ENCODE measurements at regions not wholly inside any gene's neighbourhood (a gene's known extent, or its start where the extent isn't known, plus 50 kb on each side); places are given as distances from the start of the nearest gene placed in this dataset.

GRCh38 chr12:60672949-60673348, 1077.1 kb downstream of the SLC16A7 start:
- FAIRE-seq (no peak), DNase-seq (ENCODE audit: insufficient read length, low spot score) (no peak)
- TF ChIP-seq POLR2A (IDR thresholded peaks at IDR 0.05; ENCODE audit: low read depth, low read length) (no peak), POU2F2 (IDR thresholded peaks at IDR 0.05; ENCODE audit: low read depth, low read length) (no peak), SPI1 (IDR thresholded peaks at IDR 0.05; ENCODE audit: low read depth, low read length) (no peak), PAX5 (IDR thresholded peaks at IDR 0.05; ENCODE audit: insufficient read depth, low read length, severe bottlenecking) (no peak), POLR2AphosphoS5 (IDR thresholded peaks at IDR 0.05; ENCODE audit: low read depth, low read length) (no peak), TAF1 (IDR thresholded peaks at IDR 0.05; ENCODE audit: low read depth, low read length) (no peak)

GRCh38 chr12:60684988-60685655, 1089.3 kb downstream of the SLC16A7 start:
- FAIRE-seq, result no peak
- DNase-seq (ENCODE audit: insufficient read length, low spot score), result no peak
- no peak for TF ChIP-seq POLR2AphosphoS5 (IDR thresholded peaks at IDR 0.05; ENCODE audit: low read depth, low read length)

GRCh38 chr12:60689137-60689536, 1093.3 kb downstream of the SLC16A7 start:
- DNase-seq (ENCODE audit: insufficient read length, low spot score), result no peak
- TF ChIP-seq PAX5 (IDR thresholded peaks at IDR 0.05; ENCODE audit: insufficient read depth, low read length, severe bottlenecking) (no peak), POLR2AphosphoS5 (IDR thresholded peaks at IDR 0.05; ENCODE audit: low read depth, low read length) (no peak)
- FAIRE-seq, result no peak

- DNase-seq (ENCODE audit: insufficient read length, low spot score) (no peak), FAIRE-seq (no peak)
- TF ChIP-seq TAF1 (IDR thresholded peaks at IDR 0.05; ENCODE audit: low read depth, low read length) (no peak), POU2F2 (IDR thresholded peaks at IDR 0.05; ENCODE audit: low read depth, low read length) (no peak), POLR2AphosphoS5 (IDR thresholded peaks at IDR 0.05; ENCODE audit: low read depth, low read length) (no peak), SPI1 (IDR thresholded peaks at IDR 0.05; ENCODE audit: low read depth, low read length) (no peak), POLR2A (IDR thresholded peaks at IDR 0.05; ENCODE audit: low read depth, low read length) (no peak), PAX5 (IDR thresholded peaks at IDR 0.05; ENCODE audit: insufficient read depth, low read length, severe bottlenecking) (no peak)
These were observed 1097.3 kb downstream of the SLC16A7 start for GRCh38 chr12:60693019-60693626.

DNA sequence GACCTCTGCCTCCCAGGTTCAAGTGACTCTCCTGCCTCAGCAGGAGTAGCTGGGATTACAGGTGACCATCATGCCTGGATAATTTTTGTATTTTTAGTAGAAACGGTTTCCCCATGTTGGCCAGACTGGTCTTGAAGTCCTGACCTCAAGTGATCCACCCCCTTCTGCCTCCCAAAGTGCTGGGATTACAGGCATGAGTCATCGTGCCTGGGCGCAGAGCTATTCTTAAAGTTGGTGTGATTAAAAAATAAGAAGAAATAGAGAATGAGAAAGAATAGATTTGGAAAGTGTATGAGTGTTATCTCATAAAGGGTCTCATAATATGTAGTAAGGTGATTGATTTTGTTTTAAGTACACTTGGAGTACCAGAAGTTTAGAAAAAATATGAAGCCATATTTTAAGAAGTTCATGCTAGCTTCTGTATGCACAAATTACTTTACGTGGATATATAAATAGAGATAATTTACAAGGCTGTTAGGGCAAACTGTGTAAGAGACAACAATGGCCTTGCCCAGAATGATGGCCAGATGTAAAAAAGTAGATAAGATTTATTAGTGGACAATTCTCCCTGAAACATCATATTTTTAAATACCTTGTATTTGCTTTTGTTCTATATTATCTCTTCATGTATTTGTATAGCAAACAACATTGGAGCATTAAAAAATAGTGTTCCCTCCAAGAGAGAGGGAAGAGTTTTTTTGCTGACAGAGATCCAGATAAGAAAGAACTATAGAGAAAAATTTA, 1108.5 kb downstream of the SLC16A7 start:
- no peak for FAIRE-seq
- no peak for DNase-seq (ENCODE audit: insufficient read length, low spot score)
- TF ChIP-seq PAX5 (IDR thresholded peaks at IDR 0.05; ENCODE audit: insufficient read depth, low read length, severe bottlenecking) (no peak), POLR2AphosphoS5 (IDR thresholded peaks at IDR 0.05; ENCODE audit: low read depth, low read length) (no peak)

- no peak for FAIRE-seq
- TF ChIP-seq PAX5 (IDR thresholded peaks at IDR 0.05; ENCODE audit: insufficient read depth, low read length, severe bottlenecking) (no peak), POLR2A (IDR thresholded peaks at IDR 0.05; ENCODE audit: low read depth, low read length) (no peak), TAF1 (IDR thresholded peaks at IDR 0.05; ENCODE audit: low read depth, low read length) (no peak), POU2F2 (IDR thresholded peaks at IDR 0.05; ENCODE audit: low read depth, low read length) (no peak), SPI1 (IDR thresholded peaks at IDR 0.05; ENCODE audit: low read depth, low read length) (no peak), POLR2AphosphoS5 (IDR thresholded peaks at IDR 0.05; ENCODE audit: low read depth, low read length) (no peak)
These were observed 1114.4 kb downstream of the SLC16A7 start for GRCh38 chr12:60710246-60710645.

GRCh38 chr12:60714141-60714900, 1118.5 kb downstream of the SLC16A7 start:
- FAIRE-seq, result no peak
- no peak for TF ChIP-seq PAX5 (IDR thresholded peaks at IDR 0.05; ENCODE audit: insufficient read depth, low read length, severe bottlenecking)
- TF ChIP-seq POLR2A (IDR thresholded peaks at IDR 0.05; ENCODE audit: low read depth, low read length), result no peak
- TF ChIP-seq SPI1 (IDR thresholded peaks at IDR 0.05; ENCODE audit: low read depth, low read length), result no peak
- no peak for TF ChIP-seq POLR2AphosphoS5 (IDR thresholded peaks at IDR 0.05; ENCODE audit: low read depth, low read length)
- TF ChIP-seq TAF1 (IDR thresholded peaks at IDR 0.05; ENCODE audit: low read depth, low read length), result no peak
- no peak for DNase-seq (ENCODE audit: insufficient read length, low spot score)

More at GRCh38 chr12:60710246-60710645, 1114.4 kb downstream of the SLC16A7 start:
- DNase-seq (ENCODE audit: insufficient read length, low spot score), result no peak

- no peak for FAIRE-seq
- TF ChIP-seq POLR2AphosphoS5 (IDR thresholded peaks at IDR 0.05; ENCODE audit: low read depth, low read length), result no peak
- TF ChIP-seq TAF1 (IDR thresholded peaks at IDR 0.05; ENCODE audit: low read depth, low read length), result no peak
- TF ChIP-seq PAX5 (IDR thresholded peaks at IDR 0.05; ENCODE audit: insufficient read depth, low read length, severe bottlenecking), result no peak
- TF ChIP-seq SPI1 (IDR thresholded peaks at IDR 0.05; ENCODE audit: low read depth, low read length), result no peak
These were observed 1128.6 kb downstream of the SLC16A7 start for GRCh38 chr12:60724475-60724874.

DNA sequence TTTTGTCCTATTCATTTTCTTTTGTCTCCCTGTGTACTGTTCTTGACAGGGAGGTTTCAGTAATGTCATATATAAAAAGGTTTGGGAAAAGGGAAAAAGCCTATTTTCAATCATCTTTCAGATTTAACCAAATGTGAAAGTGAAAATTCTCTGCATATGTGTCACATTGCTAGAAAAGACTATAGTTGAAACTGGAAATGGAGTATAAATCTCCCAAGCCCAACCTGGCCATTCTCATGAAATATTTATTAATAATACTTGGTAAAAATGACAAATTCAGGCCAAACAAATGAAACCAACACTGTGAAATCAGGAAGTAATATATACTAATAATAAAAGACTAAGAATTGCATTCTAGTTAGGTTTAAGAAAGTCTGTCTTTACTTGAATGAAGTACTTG, 1129.2 kb downstream of the SLC16A7 start:
- DNase-seq (ENCODE audit: insufficient read length, low spot score) (no peak), FAIRE-seq (no peak)
- TF ChIP-seq TAF1 (IDR thresholded peaks at IDR 0.05; ENCODE audit: low read depth, low read length), result no peak
- TF ChIP-seq POLR2A (IDR thresholded peaks at IDR 0.05; ENCODE audit: low read depth, low read length), result no peak
- no peak for TF ChIP-seq POLR2AphosphoS5 (IDR thresholded peaks at IDR 0.05; ENCODE audit: low read depth, low read length)
- TF ChIP-seq PAX5 (IDR thresholded peaks at IDR 0.05; ENCODE audit: insufficient read depth, low read length, severe bottlenecking), result no peak

More at GRCh38 chr12:60724475-60724874, 1128.6 kb downstream of the SLC16A7 start:
- DNase-seq (ENCODE audit: insufficient read length, low spot score), result no peak
